ENCODE measurements at regions not wholly inside any gene's neighbourhood (a gene's known extent, or its start where the extent isn't known, plus 50 kb on each side); places are given as distances from the start of the nearest gene placed in this dataset.

GRCh38 chr7:41197769-41198168 lies 505.1 kb downstream of the INHBA start:
- no peak for DNase-seq (ENCODE audit: low read depth, low spot score)
- intact Hi-C loops (cut with micrococcal nuclease; ENCODE audit: unreplicated experiment) (no loop called here), in situ Hi-C loops (cut with MboI) (no loop called here)
- H3K4me1 ChIP-seq (ENCODE audit: control insufficient read depth, insufficient read depth, low read length) = no peaks in the 10 kb centered on the region
- no peak overlapping the region for H3K4me2 ChIP-seq (ENCODE audit: control insufficient read depth, insufficient read depth)
- H2AFZ ChIP-seq (ENCODE audit: control insufficient read depth, low read depth, low read length) = no peak overlapping the region
- H3K79me2 ChIP-seq (ENCODE audit: control insufficient read depth, insufficient read depth, low read length) = no peaks in the 10 kb centered on the region
- SMC1A ChIA-PET (ENCODE audit: uncharacterized antibody, unreplicated experiment) = interaction anchor here (0.5 kb wide), 1 partner anchor 94 kb away, joined by 3 read pairs; no protein-coding TSS in a partner anchor
- no peak overlapping the region for H3K9ac ChIP-seq (ENCODE audit: control insufficient read depth, insufficient read depth, low read length)
- H4K20me1 ChIP-seq (ENCODE audit: control insufficient read depth, insufficient read depth) = no peaks in the 10 kb centered on the region
- POLR2A ChIA-PET = no interaction called here
- WGBS (ENCODE audit: insufficient coverage, insufficient replicate concordance, low lambda C conversion rate, missing lambda C conversion rate) = 42% methylated on average over 2 of the region's 2 CpGs
- H3K27ac ChIP-seq (ENCODE audit: control insufficient read depth, insufficient read depth) = no peak overlapping the region
- no peak overlapping the region for H3K4me3 ChIP-seq
- H3K36me3 ChIP-seq (ENCODE audit: control insufficient read depth in 2 of 2, insufficient read depth in 2 of 2, low read length in 1 of 2) = no peaks in the 10 kb centered on the region
- no peak for ATAC-seq
- CTCF ChIA-PET = no interaction called here
- FAIRE-seq = no peak
- no peaks in the 10 kb centered on the region for H3K27me3 ChIP-seq (replicated peaks in 1 of 2; ENCODE audit: control insufficient read depth in 2 of 2, insufficient read depth in 2 of 2, low read length in 1 of 2)
- BruUV-seq (replicated peaks) = no TSS peak
- TF ChIP-seq POLR2A (IDR thresholded peaks at IDR 0.05; ENCODE audit: low read depth, low read length) (no peak), CEBPZ (IDR thresholded peaks at IDR 0.05; ENCODE audit: low read depth, low read length) (no peak), RAD21 (IDR thresholded peaks at IDR 0.05; ENCODE audit: insufficient read depth, low read depth, low read length) (no peak), HSF1 (IDR thresholded peaks at IDR 0.05; ENCODE audit: low read depth, low read length) (no peak), EZH2 (IDR thresholded peaks at IDR 0.05; ENCODE audit: borderline replicate concordance, control insufficient read depth, low read depth, low read length) (no peak), NR2C2 (IDR thresholded peaks at IDR 0.05; ENCODE audit: borderline replicate concordance, control insufficient read depth, insufficient read length, low read depth) (no peak), ZBTB33 (IDR thresholded peaks at IDR 0.05) (no peak), KAT2A (conservative IDR thresholded peaks at IDR 0.05; ENCODE audit: control insufficient read depth, low read depth, low read length) (no peak), EP300 (IDR thresholded peaks at IDR 0.05; ENCODE audit: borderline replicate concordance in 1 of 2, control insufficient read depth in 1 of 2, low read depth in 2 of 2, low read length in 2 of 2) (no peak), ZBED1 (IDR thresholded peaks at IDR 0.05; ENCODE audit: borderline replicate concordance) (no peak), MLLT1 (IDR thresholded peaks at IDR 0.05) (no peak), NKRF (conservative IDR thresholded peaks at IDR 0.05) (no peak)
- RAD21 ChIA-PET (ENCODE audit: unreplicated experiment) = no interaction called here
- H3K9me3 ChIP-seq (replicated peaks; ENCODE audit: control insufficient read depth, insufficient read depth, low read length) = no peaks in the 10 kb centered on the region

All from GM12878 (cell line).